ENCODE measurements at regions not wholly inside any gene's neighbourhood (a gene's known extent, or its start where the extent isn't known, plus 50 kb on each side); places are given as distances from the start of the nearest gene placed in this dataset.
A peak's percentile ranks its signal among the peaks of the same experiment; 100 is the strongest.

DNA sequence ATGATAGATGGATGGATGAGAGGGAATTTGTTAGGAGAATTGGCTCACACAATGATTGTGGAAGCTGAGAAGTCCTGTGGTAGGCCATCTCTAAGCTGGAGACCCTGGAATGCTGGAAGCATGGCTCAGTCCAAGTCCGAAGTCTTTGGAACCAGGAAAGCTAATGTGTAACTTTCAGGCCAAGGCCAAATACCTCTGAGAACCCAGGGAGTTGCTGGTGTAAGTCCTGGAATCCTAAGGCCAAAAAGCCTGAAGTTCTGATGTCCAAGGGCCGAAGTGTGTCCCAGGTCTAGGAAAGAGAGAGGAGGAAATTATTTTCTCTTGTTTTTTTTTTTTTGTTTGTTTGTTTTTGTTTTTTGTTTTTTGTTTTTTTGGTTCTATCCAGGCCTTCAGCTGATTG is 492.2 kb upstream of the GCFC2 start (continued):
- TF ChIP-seq, protein P1, sequence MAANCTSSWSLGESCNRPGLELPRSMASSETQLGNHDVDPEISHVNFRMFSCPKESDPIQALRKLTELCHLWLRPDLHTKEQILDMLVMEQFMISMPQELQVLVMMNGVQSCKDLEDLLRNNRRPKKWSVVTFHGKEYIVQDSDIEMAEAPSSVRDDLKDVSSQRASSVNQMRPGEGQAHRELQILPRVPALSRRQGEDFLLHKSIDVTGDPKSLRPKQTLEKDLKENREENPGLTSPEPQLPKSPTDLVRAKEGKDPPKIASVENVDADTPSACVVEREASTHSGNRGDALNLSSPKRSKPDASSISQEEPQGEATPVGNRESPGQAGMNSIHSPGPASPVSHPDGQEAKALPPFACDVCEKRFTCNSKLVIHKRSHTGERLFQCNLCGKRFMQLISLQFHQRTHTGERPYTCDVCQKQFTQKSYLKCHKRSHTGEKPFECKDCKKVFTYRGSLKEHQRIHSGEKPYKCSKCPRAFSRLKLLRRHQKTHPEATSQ (CRISPR knock-in tag; IDR thresholded peaks at IDR 0.05; ENCODE audit: borderline replicate concordance), result peak; percentile 80; the same call in 1 of the 2 replicates
- peak; percentile 78 for TF ChIP-seq HDAC2 (CRISPR knock-in tag; IDR thresholded peaks at IDR 0.05)
- TF ChIP-seq XBP1 (CRISPR knock-in tag; IDR thresholded peaks at IDR 0.05), result no peak
- TF ChIP-seq RNF2 (conservative IDR thresholded peaks at IDR 0.05; ENCODE audit: low read depth), result no peak
- peak; percentile 72; the same call in 1 of the 2 replicates for TF ChIP-seq SOX5 (CRISPR knock-in tag; IDR thresholded peaks at IDR 0.05; ENCODE audit: borderline replicate concordance)
- TF ChIP-seq ZSCAN9 (CRISPR knock-in tag; IDR thresholded peaks at IDR 0.05; ENCODE audit: borderline replicate concordance), result 0 out of 2 replicates have a peak, but pooled peaks have one; percentile 34
- 0 out of 2 replicates have a peak, but pooled peaks have one; percentile 61 for TF ChIP-seq TARDBP (CRISPR knock-in tag; IDR thresholded peaks at IDR 0.05)
- no peak for TF ChIP-seq TRAFD1 (CRISPR knock-in tag; IDR thresholded peaks at IDR 0.05; ENCODE audit: borderline replicate concordance)
- 0 out of 2 replicates have a peak, but pooled peaks have one; percentile 27 for TF ChIP-seq DPF2 (CRISPR knock-in tag; IDR thresholded peaks at IDR 0.05; ENCODE audit: borderline replicate concordance, low read depth)
- TF ChIP-seq, protein P2, sequence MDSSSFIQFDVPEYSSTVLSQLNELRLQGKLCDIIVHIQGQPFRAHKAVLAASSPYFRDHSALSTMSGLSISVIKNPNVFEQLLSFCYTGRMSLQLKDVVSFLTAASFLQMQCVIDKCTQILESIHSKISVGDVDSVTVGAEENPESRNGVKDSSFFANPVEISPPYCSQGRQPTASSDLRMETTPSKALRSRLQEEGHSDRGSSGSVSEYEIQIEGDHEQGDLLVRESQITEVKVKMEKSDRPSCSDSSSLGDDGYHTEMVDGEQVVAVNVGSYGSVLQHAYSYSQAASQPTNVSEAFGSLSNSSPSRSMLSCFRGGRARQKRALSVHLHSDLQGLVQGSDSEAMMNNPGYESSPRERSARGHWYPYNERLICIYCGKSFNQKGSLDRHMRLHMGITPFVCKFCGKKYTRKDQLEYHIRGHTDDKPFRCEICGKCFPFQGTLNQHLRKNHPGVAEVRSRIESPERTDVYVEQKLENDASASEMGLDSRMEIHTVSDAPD (CRISPR knock-in tag; IDR thresholded peaks at IDR 0.05), result peak; percentile 49; the same call in 1 of the 2 replicates
- TF ChIP-seq SAP130 (CRISPR knock-in tag; IDR thresholded peaks at IDR 0.05; ENCODE audit: low read depth), result peak; percentile 30; the same call in 1 of the 2 replicates
- 0 out of 2 replicates have a peak, but pooled peaks have one; percentile 45 for TF ChIP-seq BORCS8-MEF2B (CRISPR knock-in tag; IDR thresholded peaks at IDR 0.05)
- 0 out of 2 replicates have a peak, but pooled peaks have one; percentile 20 for TF ChIP-seq ZBTB25 (CRISPR knock-in tag; IDR thresholded peaks at IDR 0.05)
- TF ChIP-seq, protein P3, sequence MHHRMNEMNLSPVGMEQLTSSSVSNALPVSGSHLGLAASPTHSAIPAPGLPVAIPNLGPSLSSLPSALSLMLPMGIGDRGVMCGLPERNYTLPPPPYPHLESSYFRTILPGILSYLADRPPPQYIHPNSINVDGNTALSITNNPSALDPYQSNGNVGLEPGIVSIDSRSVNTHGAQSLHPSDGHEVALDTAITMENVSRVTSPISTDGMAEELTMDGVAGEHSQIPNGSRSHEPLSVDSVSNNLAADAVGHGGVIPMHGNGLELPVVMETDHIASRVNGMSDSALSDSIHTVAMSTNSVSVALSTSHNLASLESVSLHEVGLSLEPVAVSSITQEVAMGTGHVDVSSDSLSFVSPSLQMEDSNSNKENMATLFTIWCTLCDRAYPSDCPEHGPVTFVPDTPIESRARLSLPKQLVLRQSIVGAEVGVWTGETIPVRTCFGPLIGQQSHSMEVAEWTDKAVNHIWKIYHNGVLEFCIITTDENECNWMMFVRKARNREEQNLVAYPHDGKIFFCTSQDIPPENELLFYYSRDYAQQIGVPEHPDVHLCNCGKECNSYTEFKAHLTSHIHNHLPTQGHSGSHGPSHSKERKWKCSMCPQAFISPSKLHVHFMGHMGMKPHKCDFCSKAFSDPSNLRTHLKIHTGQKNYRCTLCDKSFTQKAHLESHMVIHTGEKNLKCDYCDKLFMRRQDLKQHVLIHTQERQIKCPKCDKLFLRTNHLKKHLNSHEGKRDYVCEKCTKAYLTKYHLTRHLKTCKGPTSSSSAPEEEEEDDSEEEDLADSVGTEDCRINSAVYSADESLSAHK (CRISPR knock-in tag; IDR thresholded peaks at IDR 0.05; ENCODE audit: borderline replicate concordance), result no peak
- peak; percentile 78; the same call in 1 of the 2 replicates for TF ChIP-seq RXRB (CRISPR knock-in tag; IDR thresholded peaks at IDR 0.05; ENCODE audit: borderline replicate concordance)
- TF ChIP-seq MLLT10 (CRISPR knock-in tag; IDR thresholded peaks at IDR 0.05), result no peak
- TF ChIP-seq ISL2 (CRISPR knock-in tag; IDR thresholded peaks at IDR 0.05), result peak; percentile 32; the same call in 1 of the 2 replicates
- no peak for TF ChIP-seq ZFP36 (IDR thresholded peaks at IDR 0.05; ENCODE audit: borderline replicate concordance, low read depth, low read length, partially characterized antibody)
- TF ChIP-seq SRSF1 (optimal IDR thresholded peaks at IDR 0.05; ENCODE audit: low read depth, low read length), result no peak
- TF ChIP-seq SALL2 (CRISPR knock-in tag; IDR thresholded peaks at IDR 0.05), result no peak
